Esophagus muscularis mucosa (tissue), 4 donors: ENCODE measurements at regions not wholly inside any gene's neighbourhood (a gene's known extent, or its start where the extent isn't known, plus 50 kb on each side); places are given as distances from the start of the nearest gene placed in this dataset.

Experiments
- DNase-seq: peaks from one replicate; pipeline ENCODE4 v3.0.0-alpha.2; 2017; ENCODE audit errors: extremely low spot score
- H3K27ac ChIP-seq, 4 donors: fragments of 200-600 bp; sonication (generic); replicated peaks in 1 of 4; 1 replicate in 3 of 4; 2 replicates in 1 of 4; pipeline ENCODE4 v1.5.1; 2016 to 2019; ENCODE audit warnings: mild to moderate bottlenecking in 1 of 4
- H3K27me3 ChIP-seq, 4 donors: fragments of 200-600 bp; sonication (generic); one replicate each; pipeline versions ENCODE4 v1.5.1 to v1.6.0; 2016 to 2019
- H3K36me3 ChIP-seq, 4 donors: fragments of 200-600 bp; sonication (generic); one replicate each; pipeline ENCODE4 v1.5.1; 2016 to 2019
- H3K4me1 ChIP-seq, 4 donors: fragments of 200-600 bp; sonication (generic); one replicate each; pipeline ENCODE4 v1.5.1; 2016 to 2019
- H3K4me3 ChIP-seq, 4 donors: fragments of 200-600 bp; sonication (generic); 1 replicate in 2 of 4; 2 replicates in 2 of 4; pipeline ENCODE4 v1.5.1; 2016 to 2019; ENCODE audit warnings: mild to moderate bottlenecking in 4 of 4, moderate library complexity in 1 of 4
- H3K9me3 ChIP-seq, 4 donors: fragments of 200-600 bp; sonication (generic); 1 replicate in 3 of 4; 2 replicates in 1 of 4; pipeline ENCODE4 v1.5.1; 2016 to 2019
- EP300 ChIP-seq: sonication (generic); formaldehyde crosslinking; IDR thresholded peaks from one replicate; pipeline ENCODE4 v1.6.1; 2017; ENCODE audit warnings: antibody characterized with exemption
- POLR2A ChIP-seq: fragments of 450-650 bp; IDR thresholded peaks from one replicate; pipeline ENCODE4 v1.6.1; 2017; ENCODE audit warnings: antibody characterized with exemption, moderate library complexity, mild to moderate bottlenecking, low read depth
- POLR2AphosphoS5 ChIP-seq, 2 donors: sonication (generic); formaldehyde crosslinking; IDR thresholded peaks; one replicate each; pipeline ENCODE4 v1.6.1; 2017; ENCODE audit warnings: antibody characterized with exemption in 2 of 2
- WGBS: methylation state at CpG from one replicate; pipeline ENCODE4 v1.1.5; 2018; 5-methylcytosine and 5-hydroxymethylcytosine counted together
- intact Hi-C: fragments of 100-400 bp; cut with DNase I; formaldehyde crosslinking; loops from one replicate; pipeline ENCODE4 v1.15.1; 2023
- TF ChIP-seq, protein P1 (sequence below), 3 experiments: fragments of 200-600 bp in 2 of 3; fragments of 450-650 bp in 1 of 3; sonication (generic) in 2 of 3; IDR thresholded peaks; one replicate each; pipeline ENCODE4 v1.5.1; 2017 to 2019; ENCODE audit warnings: antibody characterized with exemption in 3 of 3, mild to moderate bottlenecking in 2 of 3, moderate library complexity in 1 of 3

- no peak for TF ChIP-seq POLR2AphosphoS5 (IDR thresholded peaks at IDR 0.05)
- TF ChIP-seq POLR2A: no peak
- no peak for TF ChIP-seq EP300
- TF ChIP-seq, protein P1, sequence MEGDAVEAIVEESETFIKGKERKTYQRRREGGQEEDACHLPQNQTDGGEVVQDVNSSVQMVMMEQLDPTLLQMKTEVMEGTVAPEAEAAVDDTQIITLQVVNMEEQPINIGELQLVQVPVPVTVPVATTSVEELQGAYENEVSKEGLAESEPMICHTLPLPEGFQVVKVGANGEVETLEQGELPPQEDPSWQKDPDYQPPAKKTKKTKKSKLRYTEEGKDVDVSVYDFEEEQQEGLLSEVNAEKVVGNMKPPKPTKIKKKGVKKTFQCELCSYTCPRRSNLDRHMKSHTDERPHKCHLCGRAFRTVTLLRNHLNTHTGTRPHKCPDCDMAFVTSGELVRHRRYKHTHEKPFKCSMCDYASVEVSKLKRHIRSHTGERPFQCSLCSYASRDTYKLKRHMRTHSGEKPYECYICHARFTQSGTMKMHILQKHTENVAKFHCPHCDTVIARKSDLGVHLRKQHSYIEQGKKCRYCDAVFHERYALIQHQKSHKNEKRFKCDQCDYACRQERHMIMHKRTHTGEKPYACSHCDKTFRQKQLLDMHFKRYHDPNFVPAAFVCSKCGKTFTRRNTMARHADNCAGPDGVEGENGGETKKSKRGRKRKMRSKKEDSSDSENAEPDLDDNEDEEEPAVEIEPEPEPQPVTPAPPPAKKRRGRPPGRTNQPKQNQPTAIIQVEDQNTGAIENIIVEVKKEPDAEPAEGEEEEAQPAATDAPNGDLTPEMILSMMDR (IDR thresholded peaks at IDR 0.05): no peak
- no peak overlapping the region for H3K4me3 ChIP-seq
- no peaks in the 10 kb centered on the region for H3K36me3 ChIP-seq
- intact Hi-C loops: no loop called here
- H3K4me1 ChIP-seq: no peaks in the 10 kb centered on the region
- no peak for DNase-seq
- 74% methylated on average over 7 of the region's 7 CpGs for WGBS
- H3K9me3 ChIP-seq: no peaks in the 10 kb centered on the region
- H3K27me3 ChIP-seq: no peaks in the 10 kb centered on the region
- no peak overlapping the region for H3K27ac ChIP-seq
These were observed 565.4 kb downstream of the NXPH1 start for GRCh38 chr7:8998762-8999161.

GRCh38 chr7:9013940-9014339, 580.5 kb downstream of the NXPH1 start:
- 23% methylated on average over 5 of the region's 5 CpGs for WGBS
- H3K9me3 ChIP-seq: peaks cover 0 to 5% (median 2%) of the 10 kb centered on the region in 4 donors
- no peak for DNase-seq
- no peaks in the 10 kb centered on the region for H3K4me1 ChIP-seq
- intact Hi-C loops: no loop called here
- no peak overlapping the region for H3K4me3 ChIP-seq
- H3K27ac ChIP-seq: no peak overlapping the region
- no peaks in the 10 kb centered on the region for H3K27me3 ChIP-seq
- TF ChIP-seq, protein P1 (IDR thresholded peaks at IDR 0.05): no peak
- no peak for TF ChIP-seq POLR2A
- no peak for TF ChIP-seq POLR2AphosphoS5 (IDR thresholded peaks at IDR 0.05)
- no peak for TF ChIP-seq EP300
- H3K36me3 ChIP-seq: no peaks in the 10 kb centered on the region

DNA sequence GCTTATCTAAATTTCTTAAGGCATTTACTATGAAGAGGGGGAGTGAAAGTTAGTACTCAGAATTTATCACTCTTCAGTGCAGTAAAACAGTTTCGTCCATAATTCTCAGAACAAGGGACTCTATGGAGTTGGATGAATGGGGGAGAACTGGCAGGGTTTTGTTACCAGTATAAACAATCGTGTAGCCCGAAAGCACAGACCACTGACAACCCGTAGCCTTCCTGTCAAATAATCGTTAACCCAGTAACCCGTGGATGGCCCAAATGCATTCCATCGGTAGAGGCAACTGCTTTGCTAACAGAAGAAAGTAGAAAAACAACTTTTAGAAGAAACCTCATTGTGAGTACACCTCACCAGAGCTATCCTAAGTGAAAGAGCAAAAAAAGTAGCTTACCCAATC, 583.9 kb downstream of the NXPH1 start:
- Histone ChIP-seq H3K4me3 (no peak overlapping the region), H3K27ac (no peak overlapping the region), H3K36me3 (no peaks in the 10 kb centered on the region), H3K9me3 (no peaks in the 10 kb centered on the region), H3K4me1 (no peaks in the 10 kb centered on the region), H3K27me3 (no peaks in the 10 kb centered on the region)
- 91% methylated on average over 7 of the region's 7 CpGs for WGBS
- no peak for DNase-seq
- intact Hi-C loops: no loop called here
- TF ChIP-seq EP300 (no peak), POLR2AphosphoS5 (IDR thresholded peaks at IDR 0.05) (no peak), POLR2A (no peak)
- TF ChIP-seq, protein P1 (IDR thresholded peaks at IDR 0.05): no peak

- intact Hi-C loops: no loop called here
- Histone ChIP-seq H3K9me3 (no peaks in the 10 kb centered on the region), H3K36me3 (no peaks in the 10 kb centered on the region), H3K27ac (no peak overlapping the region), H3K4me3 (no peak overlapping the region), H3K27me3 (no peaks in the 10 kb centered on the region), H3K4me1 (no peaks in the 10 kb centered on the region)
- no peak for TF ChIP-seq POLR2AphosphoS5 (IDR thresholded peaks at IDR 0.05)
- no peak for TF ChIP-seq POLR2A
- no peak for TF ChIP-seq EP300
- TF ChIP-seq, protein P1 (IDR thresholded peaks at IDR 0.05): no peak
- WGBS: 80% methylated on average over 1 of the region's 1 CpG
- DNase-seq: no peak
These were observed 589.0 kb downstream of the NXPH1 start for GRCh38 chr7:9022456-9022855.

DNA sequence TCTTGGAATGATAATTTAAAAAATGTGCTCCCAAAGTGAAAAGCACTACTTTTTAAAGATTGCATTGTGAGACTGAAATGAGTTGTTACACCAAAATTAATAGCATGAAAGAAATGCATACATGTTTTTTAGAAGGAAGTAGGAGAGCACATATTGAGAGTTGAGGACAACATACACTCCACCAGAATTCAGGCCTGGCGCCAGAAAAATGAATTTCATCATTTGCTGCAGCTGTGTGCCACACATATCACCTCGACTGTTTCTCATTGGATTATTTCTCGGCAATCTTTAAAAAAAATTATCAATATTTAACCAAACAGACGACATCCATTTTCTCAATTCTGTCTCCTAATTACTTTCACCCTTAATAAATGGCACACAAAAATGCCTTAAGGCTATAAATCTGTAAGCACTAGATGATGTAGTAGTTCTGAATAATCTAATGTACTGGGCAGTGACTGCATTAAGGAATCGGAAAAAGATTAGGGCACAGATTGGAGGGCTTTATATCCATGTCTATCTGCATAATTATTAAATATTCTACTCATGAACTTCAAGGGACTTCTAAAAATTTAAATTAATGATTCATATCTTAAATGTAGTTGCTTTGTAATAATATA, 590.4 kb downstream of the NXPH1 start:
- 84% methylated on average over 5 of the region's 5 CpGs for WGBS
- Histone ChIP-seq H3K4me3 (no peak overlapping the region), H3K9me3 (no peaks in the 10 kb centered on the region), H3K27ac (no peak overlapping the region), H3K27me3 (no peaks in the 10 kb centered on the region), H3K36me3 (no peaks in the 10 kb centered on the region), H3K4me1 (no peaks in the 10 kb centered on the region)
- intact Hi-C loops: no loop called here
- DNase-seq: no peak
- TF ChIP-seq, protein P1 (IDR thresholded peaks at IDR 0.05): no peak
- no peak for TF ChIP-seq POLR2A
- TF ChIP-seq EP300: no peak
- TF ChIP-seq POLR2AphosphoS5 (IDR thresholded peaks at IDR 0.05): no peak
